Osteoblast (primary cell): ENCODE measurements at regions not wholly inside any gene's neighbourhood (a gene's known extent, or its start where the extent isn't known, plus 50 kb on each side); places are given as distances from the start of the nearest gene placed in this dataset.
A peak's percentile ranks its signal among the peaks of the same experiment; 100 is the strongest.

ENCODE experiments used
- DNase-seq: peaks from one replicate; pipeline ENCODE4 v3.0.0; 2011; ENCODE audit warnings: low spot score, mixed read lengths; ENCODE audit not compliant: insufficient read length; ENCODE audit errors: missing footprints
- H2AFZ ChIP-seq: 2 replicates; pipeline ENCODE4 v1.6.0; 2011; ENCODE audit warnings: mild to moderate bottlenecking, low read length
- H3K27ac ChIP-seq: 2 replicates; pipeline ENCODE4 v1.5.1; 2011; ENCODE audit warnings: mild to moderate bottlenecking, low read depth, low read length, moderate library complexity
- H3K27me3 ChIP-seq: 2 replicates; pipeline ENCODE4 v1.6.0; 2012; ENCODE audit warnings: mild to moderate bottlenecking, control low read depth, inconsistent platforms, low read length, moderate library complexity; ENCODE audit not compliant: insufficient read depth
- H3K36me3 ChIP-seq: 2 replicates; pipeline ENCODE4 v1.5.1; 2011; ENCODE audit warnings: mild to moderate bottlenecking, low read length, control low read depth, moderate library complexity; ENCODE audit not compliant: insufficient read depth
- H3K4me1 ChIP-seq: 2 replicates; pipeline ENCODE4 v1.5.1; 2011; ENCODE audit warnings: mild to moderate bottlenecking, low read length, control low read depth, moderate library complexity; ENCODE audit not compliant: insufficient read depth
- H3K4me2 ChIP-seq: 2 replicates; pipeline ENCODE4 v1.6.0; 2011; ENCODE audit warnings: mild to moderate bottlenecking, low read length; ENCODE audit not compliant: insufficient read depth
- H3K4me3 ChIP-seq: fragments of 200-600 bp; sonication (generic); 3 replicates; pipeline ENCODE4 v1.5.1; 2012; ENCODE audit warnings: mild to moderate bottlenecking, low read length, inconsistent platforms; ENCODE audit not compliant: insufficient read depth
- H3K79me2 ChIP-seq: 2 replicates; pipeline ENCODE4 v1.6.0; 2012; ENCODE audit warnings: mild to moderate bottlenecking, low read length, control low read depth, inconsistent platforms; ENCODE audit not compliant: insufficient read depth
- H3K9me3 ChIP-seq: 2 replicates; pipeline ENCODE4 v1.5.1; 2011; ENCODE audit warnings: low read depth, low read length, control low read depth
- H4K20me1 ChIP-seq: 2 replicates; pipeline ENCODE4 v1.6.0; 2012; ENCODE audit warnings: mild to moderate bottlenecking, low read length, control low read depth; ENCODE audit not compliant: insufficient read depth
- TF ChIP-seq, protein P1 (sequence below): IDR thresholded peaks from 2 replicates; pipeline ENCODE4 v1.5.1; 2011; ENCODE audit warnings: mild to moderate bottlenecking, low read depth, low read length, moderate library complexity; ENCODE audit errors: extremely low read depth

DNA sequence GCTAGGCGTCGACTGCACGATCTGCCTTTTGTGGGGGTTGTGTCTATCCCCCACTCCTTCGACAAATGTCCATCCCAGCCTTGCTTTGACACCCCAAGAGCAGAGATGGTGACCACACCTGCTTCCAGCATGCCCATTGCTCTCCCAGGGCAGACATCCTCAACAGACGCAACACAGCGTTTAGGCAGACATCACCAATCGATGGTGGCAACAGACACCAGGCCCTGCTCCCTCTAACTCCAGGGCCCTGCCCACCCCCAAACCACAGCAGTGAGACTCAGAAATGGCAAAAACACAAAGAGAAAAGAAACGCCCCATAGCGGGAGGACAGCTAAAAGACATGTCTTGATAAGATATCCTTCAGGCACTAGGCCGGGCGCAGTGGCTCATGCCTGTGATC lies 150.9 kb downstream of the CRYBB2 start:
- peaks cover 13% of the 10 kb centered on the region for H4K20me1 ChIP-seq
- TF ChIP-seq, protein P1, sequence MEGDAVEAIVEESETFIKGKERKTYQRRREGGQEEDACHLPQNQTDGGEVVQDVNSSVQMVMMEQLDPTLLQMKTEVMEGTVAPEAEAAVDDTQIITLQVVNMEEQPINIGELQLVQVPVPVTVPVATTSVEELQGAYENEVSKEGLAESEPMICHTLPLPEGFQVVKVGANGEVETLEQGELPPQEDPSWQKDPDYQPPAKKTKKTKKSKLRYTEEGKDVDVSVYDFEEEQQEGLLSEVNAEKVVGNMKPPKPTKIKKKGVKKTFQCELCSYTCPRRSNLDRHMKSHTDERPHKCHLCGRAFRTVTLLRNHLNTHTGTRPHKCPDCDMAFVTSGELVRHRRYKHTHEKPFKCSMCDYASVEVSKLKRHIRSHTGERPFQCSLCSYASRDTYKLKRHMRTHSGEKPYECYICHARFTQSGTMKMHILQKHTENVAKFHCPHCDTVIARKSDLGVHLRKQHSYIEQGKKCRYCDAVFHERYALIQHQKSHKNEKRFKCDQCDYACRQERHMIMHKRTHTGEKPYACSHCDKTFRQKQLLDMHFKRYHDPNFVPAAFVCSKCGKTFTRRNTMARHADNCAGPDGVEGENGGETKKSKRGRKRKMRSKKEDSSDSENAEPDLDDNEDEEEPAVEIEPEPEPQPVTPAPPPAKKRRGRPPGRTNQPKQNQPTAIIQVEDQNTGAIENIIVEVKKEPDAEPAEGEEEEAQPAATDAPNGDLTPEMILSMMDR: no peak
- no peaks in the 10 kb centered on the region for H3K27me3 ChIP-seq
- peaks cover 5% of the 10 kb centered on the region for H3K4me1 ChIP-seq
- H3K79me2 ChIP-seq: peaks cover 5% of the 10 kb centered on the region
- H3K36me3 ChIP-seq: no peaks in the 10 kb centered on the region
- no peak overlapping the region for H3K4me2 ChIP-seq
- H3K9me3 ChIP-seq: no peaks in the 10 kb centered on the region
- H2AFZ ChIP-seq: no peak overlapping the region
- peak; percentile 81 for DNase-seq
- no peak overlapping the region for H3K4me3 ChIP-seq
- H3K27ac ChIP-seq: no peak overlapping the region

DNA sequence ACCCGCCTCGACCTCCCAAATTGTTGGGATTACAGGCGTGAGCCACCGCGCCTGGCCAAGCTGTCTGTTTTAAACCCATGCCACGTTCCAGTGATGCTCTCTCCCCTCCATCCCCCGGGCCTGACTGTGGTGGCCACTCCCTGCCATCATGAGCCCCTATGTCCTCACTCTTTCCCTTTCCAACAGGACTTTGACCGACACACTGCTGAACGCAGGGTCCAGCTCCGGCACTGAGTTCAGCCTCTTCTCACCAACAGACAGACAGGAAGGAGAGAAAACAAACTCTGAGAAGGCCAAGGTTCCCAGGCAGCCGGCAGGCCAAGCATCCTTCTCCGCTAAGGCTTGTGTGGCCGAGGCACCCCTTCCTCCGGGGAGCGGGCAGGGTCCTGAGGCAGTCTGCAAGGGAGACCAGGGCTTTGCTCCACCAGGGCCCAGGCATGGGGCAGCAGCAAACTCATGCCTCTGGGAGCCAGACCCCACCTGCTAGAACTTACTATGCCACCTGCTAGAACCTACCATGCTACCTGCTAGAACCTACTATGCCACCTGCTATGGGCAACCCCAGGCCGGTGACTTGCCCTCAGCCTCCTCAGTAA lies 152.7 kb downstream of the CRYBB2 start:
- Histone ChIP-seq H2AFZ (no peak overlapping the region), H3K27me3 (no peaks in the 10 kb centered on the region), H3K4me3 (no peak overlapping the region), H3K79me2 (peaks cover 5% of the 10 kb centered on the region), H3K4me1 (peaks cover 5% of the 10 kb centered on the region), H3K36me3 (no peaks in the 10 kb centered on the region), H4K20me1 (peaks cover 13% of the 10 kb centered on the region), H3K9me3 (no peaks in the 10 kb centered on the region), H3K4me2 (no peak overlapping the region), H3K27ac (no peak overlapping the region)
- TF ChIP-seq, protein P1: no peak
- DNase-seq: peak; percentile 61

DNA sequence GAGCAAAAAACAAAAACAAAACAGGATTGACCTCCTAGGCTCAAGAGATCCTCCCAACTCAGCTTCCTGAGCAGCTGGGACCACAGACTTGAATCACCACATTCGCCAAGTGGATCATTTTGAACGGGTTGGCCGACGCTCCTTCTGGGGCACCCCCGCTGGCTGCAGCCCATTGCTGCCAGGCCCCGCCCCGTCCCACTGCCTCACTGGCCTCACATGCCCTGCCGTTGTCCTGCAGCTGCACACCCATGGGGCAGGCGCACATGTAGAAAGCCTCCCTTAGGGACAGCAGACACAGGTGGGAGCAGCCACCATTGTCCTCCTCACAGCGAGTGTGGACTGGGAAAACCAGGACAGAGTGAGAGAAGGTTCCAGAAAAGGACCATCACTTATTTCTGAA lies 154.5 kb downstream of the CRYBB2 start:
- TF ChIP-seq, protein P1: no peak
- Histone ChIP-seq H3K9me3 (no peaks in the 10 kb centered on the region), H3K79me2 (peaks cover 2% of the 10 kb centered on the region), H4K20me1 (peaks cover 9% of the 10 kb centered on the region), H3K4me3 (no peak overlapping the region), H2AFZ (no peak overlapping the region), H3K36me3 (peaks cover 4% of the 10 kb centered on the region), H3K27me3 (no peaks in the 10 kb centered on the region), H3K4me2 (no peak overlapping the region), H3K4me1 (no peaks in the 10 kb centered on the region), H3K27ac (no peak overlapping the region)
- peak; percentile 79 for DNase-seq

DNA sequence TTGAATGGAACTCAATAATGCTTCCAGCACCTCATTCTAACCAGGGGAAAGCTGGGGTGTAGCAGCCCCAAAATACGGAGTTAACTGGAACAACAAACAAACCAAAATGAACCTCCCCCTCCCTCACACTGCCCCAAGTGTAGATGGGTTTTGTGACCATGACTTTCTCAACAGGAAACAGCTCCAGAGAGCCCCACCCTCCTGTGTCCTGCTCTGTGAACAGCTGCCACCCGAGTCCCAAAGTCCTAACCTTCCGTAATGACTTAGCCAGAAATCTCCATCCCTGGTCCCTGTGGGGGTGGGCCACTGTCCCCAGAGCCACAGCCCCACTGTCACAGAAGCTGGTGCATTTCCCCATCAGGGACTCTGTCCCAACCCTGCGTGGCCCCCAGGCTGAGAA lies 155.4 kb downstream of the CRYBB2 start:
- Histone ChIP-seq H3K36me3 (peaks cover 4% of the 10 kb centered on the region), H3K4me3 (no peak overlapping the region), H3K4me2 (no peak overlapping the region), H3K27me3 (no peaks in the 10 kb centered on the region), H3K9me3 (no peaks in the 10 kb centered on the region), H3K4me1 (no peaks in the 10 kb centered on the region), H2AFZ (no peak overlapping the region), H4K20me1 (peaks cover 9% of the 10 kb centered on the region), H3K79me2 (peaks cover 2% of the 10 kb centered on the region), H3K27ac (no peak overlapping the region)
- DNase-seq: peak; percentile 59
- TF ChIP-seq, protein P1: no peak
